ENCODE measurements at regions not wholly inside any gene's neighbourhood (a gene's known extent, or its start where the extent isn't known, plus 50 kb on each side); places are given as distances from the start of the nearest gene placed in this dataset.

GRCh38 chr2:192585418-192585817 is 390.7 kb upstream of the TMEFF2 start:
- TF ChIP-seq, protein P1, sequence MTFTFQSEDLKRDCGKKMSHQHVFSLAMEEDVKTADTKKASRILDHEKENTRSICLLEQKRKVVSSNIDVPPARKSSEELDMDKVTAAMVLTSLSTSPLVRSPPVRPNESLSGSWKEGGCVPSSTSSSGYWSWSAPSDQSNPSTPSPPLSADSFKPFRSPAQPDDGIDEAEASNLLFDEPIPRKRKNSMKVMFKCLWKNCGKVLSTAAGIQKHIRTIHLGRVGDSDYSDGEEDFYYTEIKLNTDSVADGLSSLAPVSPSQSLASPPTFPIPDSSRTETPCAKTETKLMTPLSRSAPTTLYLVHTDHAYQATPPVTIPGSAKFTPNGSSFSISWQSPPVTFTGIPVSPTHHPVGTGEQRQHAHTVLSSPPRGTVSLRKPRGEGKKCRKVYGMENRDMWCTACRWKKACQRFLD (tag by site-specific recombination; IDR thresholded peaks at IDR 0.05): no peak
- TF ChIP-seq ZFP3 (tag by site-specific recombination; IDR thresholded peaks at IDR 0.05; ENCODE audit: low read depth) (no peak), ZNF121 (tag by site-specific recombination; IDR thresholded peaks at IDR 0.05) (no peak), SCRT2 (tag by site-specific recombination; IDR thresholded peaks at IDR 0.05) (no peak), ZNF510 (tag by site-specific recombination; IDR thresholded peaks at IDR 0.05; ENCODE audit: insufficient replicate concordance) (no peak), ZNF777 (tag by site-specific recombination; IDR thresholded peaks at IDR 0.05; ENCODE audit: borderline replicate concordance) (no peak), CTCF (tag by site-specific recombination; IDR thresholded peaks at IDR 0.05) (no peak), YY1 (tag by site-specific recombination; IDR thresholded peaks at IDR 0.05) (no peak)
